KBM-7 (cell line): ENCODE measurements at regions not wholly inside any gene's neighbourhood (a gene's known extent, or its start where the extent isn't known, plus 50 kb on each side); places are given as distances from the start of the nearest gene placed in this dataset.
"Not testable (repeated sequence)": the region's sequence is repeated elsewhere in the genome, so short reads cannot be mapped to it uniquely, and the experiment has no call there.

Experiments
- DNase-seq: peaks from one replicate; pipeline ENCODE4 v3.0.0-alpha.2; 2015
- in situ Hi-C: fragments of 300-500 bp; cut with MboI; formaldehyde crosslinking; loops from 2 replicates; pipeline ENCODE4 v1.14.3; 2020; ENCODE audit warnings: low sequenced_read_pairs, low pct_unique_long_range_greater_than_20kb, mixed read lengths

- in situ Hi-C loops, result no loop called here
Measured at GRCh38 chr21:35606578-35606977, 453.7 kb downstream of the SETD4 start.

GRCh38 chr21:35606146-35606545, 454.2 kb downstream of the SETD4 start:
- DNase-seq, result no peak
- in situ Hi-C loops, result no loop called here

More at GRCh38 chr21:35606578-35606977, 453.7 kb downstream of the SETD4 start:
- DNase-seq, result no peak

- no peak for DNase-seq
- in situ Hi-C loops, result no loop called here
Measured at GRCh38 chr21:35603494-35603893, 456.8 kb downstream of the SETD4 start.

- DNase-seq, result no peak
- in situ Hi-C loops, result no loop called here
Measured at GRCh38 chr21:35602811-35603362, 457.4 kb downstream of the SETD4 start.

GRCh38 chr21:35601211-35601610, 459.1 kb downstream of the SETD4 start:
- no peak for DNase-seq
- in situ Hi-C loops, result no loop called here

- no peak for DNase-seq
- in situ Hi-C loops, result no loop called here
Measured at GRCh38 chr21:35599164-35599563, 461.2 kb downstream of the SETD4 start.

- in situ Hi-C loops, result no loop called here
- DNase-seq, result no peak
Measured at GRCh38 chr21:35597750-35598339, 462.5 kb downstream of the SETD4 start.

GRCh38 chr21:35594905-35595304, 465.4 kb downstream of the SETD4 start:
- in situ Hi-C loops, result no loop called here
- no peak for DNase-seq

GRCh38 chr21:35593000-35593502, 467.3 kb downstream of the SETD4 start:
- in situ Hi-C loops, result no loop called here
- DNase-seq, result peak; percentile 28

- in situ Hi-C loops, DNase-seq: not testable (repeated sequence)
Measured at GRCh38 chr21:35590284-35590683, 470.0 kb downstream of the SETD4 start.

GRCh38 chr21:35587841-35588380, 472.4 kb downstream of the SETD4 start:
- in situ Hi-C loops, result no loop called here
- no peak for DNase-seq

- in situ Hi-C loops, result no loop called here
Measured at GRCh38 chr21:35586305-35586704, 474.0 kb downstream of the SETD4 start.

GRCh38 chr21:35585878-35586277, 474.4 kb downstream of the SETD4 start:
- DNase-seq, result no peak
- in situ Hi-C loops, result no loop called here

More at GRCh38 chr21:35586305-35586704, 474.0 kb downstream of the SETD4 start:
- DNase-seq, result no peak

- no peak for DNase-seq
- in situ Hi-C loops, result no loop called here
Measured at GRCh38 chr21:35585155-35585554, 475.2 kb downstream of the SETD4 start.

- DNase-seq, result no peak
- in situ Hi-C loops, result no loop called here
Measured at GRCh38 chr21:35583566-35584216, 476.6 kb downstream of the SETD4 start.

GRCh38 chr21:35582731-35583130, 477.6 kb downstream of the SETD4 start:
- in situ Hi-C loops, result no loop called here
- DNase-seq, result no peak

GRCh38 chr21:35581640-35582039, 478.7 kb downstream of the SETD4 start:
- in situ Hi-C loops, result no loop called here

GRCh38 chr21:35579520-35580293, 480.6 kb downstream of the SETD4 start:
- no peak for DNase-seq
- in situ Hi-C loops, result no loop called here

More at GRCh38 chr21:35581640-35582039, 478.7 kb downstream of the SETD4 start:
- DNase-seq, result no peak

- DNase-seq, result no peak
- in situ Hi-C loops, result no loop called here
Measured at GRCh38 chr21:35578831-35579471, 481.4 kb downstream of the SETD4 start.
